Osteocyte (in vitro differentiated cells): ENCODE measurements at regions not wholly inside any gene's neighbourhood (a gene's known extent, or its start where the extent isn't known, plus 50 kb on each side); places are given as distances from the start of the nearest gene placed in this dataset.

Experiments
- DNase-seq: peaks from one replicate; pipeline ENCODE4 v3.0.0; 2021; ENCODE audit warnings: mixed read lengths; ENCODE audit not compliant: unreplicated experiment; ENCODE audit errors: extremely low spot score
- H3K27ac Mint-ChIP-seq: one replicate; pipeline ENCODE4 v1.8.0; 2021; ENCODE audit warnings: mild to moderate bottlenecking, mixed read lengths; ENCODE audit not compliant: unreplicated experiment
- H3K27me3 Mint-ChIP-seq: one replicate; pipeline ENCODE4 v1.8.0; 2021; ENCODE audit warnings: mixed read lengths; ENCODE audit not compliant: unreplicated experiment
- H3K36me3 Mint-ChIP-seq: one replicate; pipeline ENCODE4 v1.8.0; 2021; ENCODE audit warnings: mixed read lengths; ENCODE audit not compliant: unreplicated experiment
- H3K4me1 Mint-ChIP-seq: one replicate; pipeline ENCODE4 v1.8.0; 2021; ENCODE audit warnings: mixed read lengths; ENCODE audit not compliant: unreplicated experiment
- H3K4me3 Mint-ChIP-seq: one replicate; pipeline ENCODE4 v1.8.0; 2021; ENCODE audit warnings: mild to moderate bottlenecking, moderate library complexity, mixed read lengths; ENCODE audit not compliant: unreplicated experiment
- H3K9me3 Mint-ChIP-seq: one replicate; pipeline ENCODE4 v1.8.0; 2021; ENCODE audit warnings: mixed read lengths; ENCODE audit not compliant: unreplicated experiment
- TF ChIP-seq, protein P1 (sequence below): fragments of 200-600 bp; sonication (generic); IDR thresholded peaks from 2 replicates; pipeline ENCODE4 v1.5.0; 2021; ENCODE audit warnings: antibody characterized with exemption, mild to moderate bottlenecking, moderate library complexity

GRCh38 chr5:118705959-118706667, 282.2 kb downstream of the DTWD2 start:
- Mint-ChIP-seq H3K36me3 (peaks cover 5% of the 10 kb centered on the region), H3K27ac (no peak overlapping the region), H3K4me1 (peaks cover 4% of the 10 kb centered on the region), H3K27me3 (no peaks in the 10 kb centered on the region), H3K9me3 (peaks cover 19% of the 10 kb centered on the region), H3K4me3 (no peak overlapping the region)
- TF ChIP-seq, protein P1, sequence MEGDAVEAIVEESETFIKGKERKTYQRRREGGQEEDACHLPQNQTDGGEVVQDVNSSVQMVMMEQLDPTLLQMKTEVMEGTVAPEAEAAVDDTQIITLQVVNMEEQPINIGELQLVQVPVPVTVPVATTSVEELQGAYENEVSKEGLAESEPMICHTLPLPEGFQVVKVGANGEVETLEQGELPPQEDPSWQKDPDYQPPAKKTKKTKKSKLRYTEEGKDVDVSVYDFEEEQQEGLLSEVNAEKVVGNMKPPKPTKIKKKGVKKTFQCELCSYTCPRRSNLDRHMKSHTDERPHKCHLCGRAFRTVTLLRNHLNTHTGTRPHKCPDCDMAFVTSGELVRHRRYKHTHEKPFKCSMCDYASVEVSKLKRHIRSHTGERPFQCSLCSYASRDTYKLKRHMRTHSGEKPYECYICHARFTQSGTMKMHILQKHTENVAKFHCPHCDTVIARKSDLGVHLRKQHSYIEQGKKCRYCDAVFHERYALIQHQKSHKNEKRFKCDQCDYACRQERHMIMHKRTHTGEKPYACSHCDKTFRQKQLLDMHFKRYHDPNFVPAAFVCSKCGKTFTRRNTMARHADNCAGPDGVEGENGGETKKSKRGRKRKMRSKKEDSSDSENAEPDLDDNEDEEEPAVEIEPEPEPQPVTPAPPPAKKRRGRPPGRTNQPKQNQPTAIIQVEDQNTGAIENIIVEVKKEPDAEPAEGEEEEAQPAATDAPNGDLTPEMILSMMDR: no peak
- DNase-seq: no peak

- no peak for DNase-seq
- Mint-ChIP-seq H3K4me3 (no peak overlapping the region), H3K27me3 (no peaks in the 10 kb centered on the region), H3K36me3 (peaks cover 5% of the 10 kb centered on the region), H3K9me3 (peaks cover 16% of the 10 kb centered on the region), H3K27ac (no peak overlapping the region), H3K4me1 (peaks cover 4% of the 10 kb centered on the region)
- TF ChIP-seq, protein P1: no peak
Measured at GRCh38 chr5:118703241-118703640, 285.1 kb downstream of the DTWD2 start.

DNA sequence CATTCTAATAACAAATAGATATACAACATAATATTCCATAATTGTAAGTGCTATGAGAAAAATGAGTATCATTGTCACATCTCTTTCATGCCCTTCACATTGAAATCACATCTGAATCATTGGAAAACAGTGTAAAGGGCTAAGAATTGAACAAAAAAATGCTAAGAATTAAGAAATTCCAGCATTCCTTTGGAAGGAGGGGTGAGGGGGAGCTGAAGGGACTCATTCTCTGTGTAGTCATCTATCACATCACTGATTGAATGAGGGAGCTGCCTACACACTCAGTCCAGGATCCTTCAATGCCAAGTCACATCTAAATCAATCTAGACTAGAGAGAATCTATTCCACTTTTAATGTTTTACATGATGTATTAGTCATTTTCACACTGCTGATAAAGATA, 286.6 kb downstream of the DTWD2 start:
- no peak for DNase-seq
- Mint-ChIP-seq H3K4me1 (peaks cover 4% of the 10 kb centered on the region), H3K27ac (no peak overlapping the region), H3K9me3 (peaks cover 16% of the 10 kb centered on the region), H3K27me3 (no peaks in the 10 kb centered on the region), H3K36me3 (peaks cover 5% of the 10 kb centered on the region), H3K4me3 (no peak overlapping the region)
- TF ChIP-seq, protein P1: no peak

DNA sequence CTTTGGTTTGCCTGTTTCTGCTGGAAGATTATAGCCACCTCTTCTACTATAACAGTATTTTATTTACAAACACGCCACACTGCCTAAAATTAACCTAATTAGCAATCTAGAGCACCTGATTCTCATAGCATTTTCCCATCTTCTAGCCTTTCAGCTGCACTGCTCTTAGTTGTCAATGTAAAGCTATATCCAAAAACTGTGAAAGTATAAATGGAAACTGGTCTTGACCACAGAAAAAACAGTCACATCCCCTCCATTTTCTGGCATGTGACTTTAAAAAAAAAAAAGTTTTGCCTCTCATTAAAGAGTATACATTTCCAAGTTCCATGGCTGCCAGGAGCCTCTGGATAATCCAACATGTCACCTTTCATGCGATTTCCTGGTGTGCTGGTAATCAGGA, 287.8 kb downstream of the DTWD2 start:
- H3K27me3 Mint-ChIP-seq: no peaks in the 10 kb centered on the region
- peaks cover 16% of the 10 kb centered on the region for H3K9me3 Mint-ChIP-seq
- no peak overlapping the region for H3K27ac Mint-ChIP-seq
- TF ChIP-seq, protein P1: no peak
- peaks cover 5% of the 10 kb centered on the region for H3K36me3 Mint-ChIP-seq
- H3K4me1 Mint-ChIP-seq: peaks cover 4% of the 10 kb centered on the region
- DNase-seq: no peak
- no peak overlapping the region for H3K4me3 Mint-ChIP-seq

DNA sequence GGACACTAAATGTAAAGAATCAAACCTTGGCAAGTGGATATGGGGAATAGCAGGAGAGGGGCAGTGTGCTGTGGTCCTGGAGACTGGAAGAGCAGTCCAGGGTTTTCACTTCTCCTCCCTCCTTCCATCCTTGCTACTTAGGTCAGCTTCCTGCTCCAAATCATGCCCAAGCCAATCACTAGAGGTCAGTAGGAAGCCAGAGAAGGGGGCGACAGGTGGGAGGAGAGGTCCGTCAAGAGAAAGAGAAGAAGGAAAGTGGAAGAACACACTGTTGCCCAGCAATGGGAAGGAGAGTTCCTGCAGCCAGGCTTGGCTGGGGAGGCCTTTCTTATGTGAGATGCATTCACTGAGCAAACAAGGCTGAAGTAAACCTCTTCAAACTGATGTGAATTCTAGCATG, 289.6 kb downstream of the DTWD2 start:
- Mint-ChIP-seq H3K4me3 (no peak overlapping the region), H3K27ac (no peak overlapping the region), H3K4me1 (peaks cover 4% of the 10 kb centered on the region), H3K36me3 (peaks cover 3% of the 10 kb centered on the region), H3K9me3 (peaks cover 10% of the 10 kb centered on the region), H3K27me3 (no peaks in the 10 kb centered on the region)
- TF ChIP-seq, protein P1: no peak
- DNase-seq: no peak
